Endodermal cell (in vitro differentiated cells): ENCODE measurements at regions not wholly inside any gene's neighbourhood (a gene's known extent, or its start where the extent isn't known, plus 50 kb on each side); places are given as distances from the start of the nearest gene placed in this dataset.

Experiments
- DNase-seq: peaks from one replicate; pipeline ENCODE4 v3.0.0-alpha.2; 2017
- H3K27ac ChIP-seq: 2 replicates; pipeline ENCODE4 v1.5.1; 2013; ENCODE audit warnings: mild to moderate bottlenecking, low read depth, low read length, moderate library complexity
- H3K27me3 ChIP-seq: 2 replicates; pipeline ENCODE4 v1.6.1; 2013; ENCODE audit warnings: mild to moderate bottlenecking, low read length, moderate library complexity; ENCODE audit not compliant: insufficient read depth, control insufficient read depth, poor library complexity, severe bottlenecking
- H3K36me3 ChIP-seq: 2 replicates; pipeline ENCODE4 v1.7.0; 2013; ENCODE audit warnings: mild to moderate bottlenecking, low read length, moderate library complexity; ENCODE audit not compliant: control insufficient read depth, insufficient read depth
- H3K4me1 ChIP-seq: one replicate; pipeline ENCODE4 v1.7.0; 2013; ENCODE audit warnings: low read length; ENCODE audit not compliant: control insufficient read depth, insufficient read depth
- H3K4me3 ChIP-seq: 2 replicates; pipeline ENCODE4 v1.5.1; 2013; ENCODE audit warnings: mild to moderate bottlenecking, low read length, moderate library complexity
- H3K9ac ChIP-seq: 2 replicates; pipeline ENCODE4 v1.6.1; 2013; ENCODE audit warnings: mild to moderate bottlenecking, low read length, moderate library complexity; ENCODE audit not compliant: poor library complexity, severe bottlenecking; ENCODE audit errors: extremely low read depth
- H3K9me3 ChIP-seq: 2 replicates; pipeline ENCODE4 v1.6.1; 2013; ENCODE audit warnings: mild to moderate bottlenecking, low read length, moderate library complexity; ENCODE audit not compliant: control insufficient read depth
- H3K27ac Mint-ChIP-seq: 2 replicates; pipeline ENCODE4 v1.8.0; 2020; ENCODE audit warnings: mixed read lengths
- H3K27me3 Mint-ChIP-seq: 2 replicates; pipeline ENCODE4 v1.8.0; 2021; ENCODE audit warnings: mild to moderate bottlenecking, mixed read lengths; ENCODE audit not compliant: insufficient read depth
- H3K36me3 Mint-ChIP-seq: 2 replicates; pipeline ENCODE4 v1.8.0; 2020; ENCODE audit warnings: low read depth, mixed read lengths
- H3K4me1 Mint-ChIP-seq: 2 replicates; pipeline ENCODE4 v1.8.0; 2020; ENCODE audit warnings: mixed read lengths
- H3K4me3 Mint-ChIP-seq: 2 replicates; pipeline ENCODE4 v1.8.0; 2020; ENCODE audit warnings: mild to moderate bottlenecking, moderate library complexity, mixed read lengths
- H3K9me3 Mint-ChIP-seq: 2 replicates; pipeline ENCODE4 v1.8.0; 2020; ENCODE audit warnings: mild to moderate bottlenecking, mixed read lengths
- CTCF ChIP-seq: fragments of 200-600 bp; sonication (generic); conservative IDR thresholded peaks from 2 replicates; pipeline ENCODE4 v1.5.0; 2021; ENCODE audit warnings: antibody characterized with exemption, mild to moderate bottlenecking
- WGBS, 2 experiments: methylation state at CpG; one replicate each; pipeline versions ENCODE4 v1.1.5 to v1.1.7; 2013; ENCODE audit warnings: missing lambda C conversion rate in 2 of 2, mixed read lengths in 1 of 2; ENCODE audit not compliant: insufficient coverage in 1 of 2, insufficient read length in 1 of 2; 5-methylcytosine and 5-hydroxymethylcytosine counted together

GRCh38 chr14:47763188-47763854 is 87.9 kb upstream of the MDGA2 start:
- no peak overlapping the region for H3K9ac ChIP-seq
- Mint-ChIP-seq H3K4me1 (peaks cover 8% of the 10 kb centered on the region), H3K9me3 (peaks cover 17% of the 10 kb centered on the region), H3K4me3 (no peak overlapping the region), H3K36me3 (peaks cover 49% of the 10 kb centered on the region), H3K27ac (no peak overlapping the region), H3K27me3 (no peaks in the 10 kb centered on the region)
- H3K4me3 ChIP-seq, result no peak overlapping the region
- TF ChIP-seq CTCF, result no peak
- no peaks in the 10 kb centered on the region for H3K27me3 ChIP-seq
- WGBS, 2 experiments, result 91% methylated on average over 2 of the region's 2 CpGs; no CpG with 5 or more reads in 1 of the 2 experiments
- DNase-seq, result no peak
- no peak overlapping the region for H3K27ac ChIP-seq
- peaks cover 9% of the 10 kb centered on the region for H3K9me3 ChIP-seq
- no peaks in the 10 kb centered on the region for H3K36me3 ChIP-seq
- no peaks in the 10 kb centered on the region for H3K4me1 ChIP-seq

GRCh38 chr14:47746986-47747385 is 71.6 kb upstream of the MDGA2 start:
- TF ChIP-seq CTCF, result no peak
- no peak overlapping the region for H3K27ac Mint-ChIP-seq
- no peaks in the 10 kb centered on the region for H3K4me1 ChIP-seq
- no peaks in the 10 kb centered on the region for H3K36me3 Mint-ChIP-seq
- no peak overlapping the region for H3K27ac ChIP-seq
- H3K4me3 ChIP-seq, result no peak overlapping the region
- no peaks in the 10 kb centered on the region for H3K9me3 Mint-ChIP-seq
- no peaks in the 10 kb centered on the region for H3K4me1 Mint-ChIP-seq
- 95 to 100% methylated on average over 1 of the region's 1 CpG for WGBS, 2 experiments
- no peaks in the 10 kb centered on the region for H3K9me3 ChIP-seq
- DNase-seq, result no peak
- no peak overlapping the region for H3K4me3 Mint-ChIP-seq
- no peaks in the 10 kb centered on the region for H3K27me3 ChIP-seq
- no peaks in the 10 kb centered on the region for H3K27me3 Mint-ChIP-seq
- H3K36me3 ChIP-seq, result no peaks in the 10 kb centered on the region
- H3K9ac ChIP-seq, result no peak overlapping the region

GRCh38 chr14:47744155-47744554 is 68.8 kb upstream of the MDGA2 start:
- no peak overlapping the region for H3K4me3 ChIP-seq
- H3K9me3 ChIP-seq, result no peaks in the 10 kb centered on the region
- H3K27me3 ChIP-seq, result no peaks in the 10 kb centered on the region
- H3K4me3 Mint-ChIP-seq, result no peak overlapping the region
- no peak for TF ChIP-seq CTCF
- no peaks in the 10 kb centered on the region for H3K4me1 ChIP-seq
- no peaks in the 10 kb centered on the region for H3K27me3 Mint-ChIP-seq
- H3K9ac ChIP-seq, result no peak overlapping the region
- H3K36me3 Mint-ChIP-seq, result no peaks in the 10 kb centered on the region
- H3K36me3 ChIP-seq, result no peaks in the 10 kb centered on the region
- 100% methylated on average over 1 of the region's 1 CpG; no CpG with 5 or more reads in 1 of the 2 experiments for WGBS, 2 experiments
- no peak overlapping the region for H3K27ac ChIP-seq
- H3K9me3 Mint-ChIP-seq, result no peaks in the 10 kb centered on the region
- no peaks in the 10 kb centered on the region for H3K4me1 Mint-ChIP-seq
- DNase-seq, result no peak
- H3K27ac Mint-ChIP-seq, result no peak overlapping the region
